ENCODE measurements at regions not wholly inside any gene's neighbourhood (a gene's known extent, or its start where the extent isn't known, plus 50 kb on each side); places are given as distances from the start of the nearest gene placed in this dataset.

- H3F3A ChIP-seq (ENCODE audit: low read length, unreplicated experiment), result no peaks in the 10 kb centered on the region
- no peaks in the 10 kb centered on the region for H3K9me3 ChIP-seq (ENCODE audit: low read length)
- TF ChIP-seq EZH2 (IDR thresholded peaks at IDR 0.05; ENCODE audit: low read length, unreplicated experiment) (no peak), CTCF (conservative IDR thresholded peaks at IDR 0.05; ENCODE audit: low read depth, low read length) (no peak), EZH2phosphoT487 (IDR thresholded peaks at IDR 0.05; ENCODE audit: borderline replicate concordance, low read length) (no peak)
- no peaks in the 10 kb centered on the region for H3K36me3 ChIP-seq (ENCODE audit: low read depth, low read length)
- no peaks in the 10 kb centered on the region for H3K79me2 ChIP-seq (ENCODE audit: low read length)
- H3K27ac ChIP-seq (ENCODE audit: low read length), result no peak overlapping the region
- intact Hi-C loops (cut with micrococcal nuclease), result loop anchor here (10.0 kb wide), 1 partner anchor 658 kb away; no protein-coding TSS in a partner anchor
- DNase-seq (no peak), ATAC-seq (no peak)
- no peaks in the 10 kb centered on the region for H3K27me3 ChIP-seq (ENCODE audit: low read length)
- H3K4me2 ChIP-seq (ENCODE audit: low read length), result no peak overlapping the region
- H3K9ac ChIP-seq (ENCODE audit: low read length), result no peak overlapping the region
- no peak overlapping the region for H2AFZ ChIP-seq (ENCODE audit: low read length)
- POLR2A ChIA-PET (ENCODE audit: unreplicated experiment), result no interaction called here
- no peak overlapping the region for H3K4me3 ChIP-seq (ENCODE audit: low read length)
- no peaks in the 10 kb centered on the region for H3K4me1 ChIP-seq (ENCODE audit: insufficient read depth, low read length)
- CTCF ChIA-PET, result no interaction called here
- H4K20me1 ChIP-seq (ENCODE audit: low read length), result no peaks in the 10 kb centered on the region
- BruUV-seq (replicated peaks), result no TSS peak
- no peaks in the 10 kb centered on the region for H3K9me2 ChIP-seq (replicated peaks; ENCODE audit: low read length)
Observed at GRCh38 chr4:85086721-85087120, 120.2 kb upstream of the WDFY3 start.

GRCh38 chr4:85092536-85092935 is 126.0 kb upstream of the WDFY3 start:
- CTCF ChIA-PET, result no interaction called here
- H3K27me3 ChIP-seq (ENCODE audit: low read length), result no peaks in the 10 kb centered on the region
- TF ChIP-seq EZH2phosphoT487 (IDR thresholded peaks at IDR 0.05; ENCODE audit: borderline replicate concordance, low read length) (no peak), CTCF (conservative IDR thresholded peaks at IDR 0.05; ENCODE audit: low read depth, low read length) (no peak), EZH2 (IDR thresholded peaks at IDR 0.05; ENCODE audit: low read length, unreplicated experiment) (no peak)
- H3K4me1 ChIP-seq (ENCODE audit: insufficient read depth, low read length), result no peaks in the 10 kb centered on the region
- H3K79me2 ChIP-seq (ENCODE audit: low read length), result no peaks in the 10 kb centered on the region
- no peaks in the 10 kb centered on the region for H3K36me3 ChIP-seq (ENCODE audit: low read depth, low read length)
- no peaks in the 10 kb centered on the region for H3F3A ChIP-seq (ENCODE audit: low read length, unreplicated experiment)
- intact Hi-C loops (cut with micrococcal nuclease), result no loop called here
- no peak for ATAC-seq
- no peaks in the 10 kb centered on the region for H3K9me2 ChIP-seq (replicated peaks; ENCODE audit: low read length)
- H2AFZ ChIP-seq (ENCODE audit: low read length), result no peak overlapping the region
- H3K27ac ChIP-seq (ENCODE audit: low read length), result no peak overlapping the region
- BruUV-seq (replicated peaks), result no TSS peak
- POLR2A ChIA-PET (ENCODE audit: unreplicated experiment), result no interaction called here
- no peaks in the 10 kb centered on the region for H3K9me3 ChIP-seq (ENCODE audit: low read length)
- H4K20me1 ChIP-seq (ENCODE audit: low read length), result no peaks in the 10 kb centered on the region
- H3K9ac ChIP-seq (ENCODE audit: low read length), result no peak overlapping the region
- no peak for DNase-seq
- H3K4me2 ChIP-seq (ENCODE audit: low read length), result no peak overlapping the region
- no peak overlapping the region for H3K4me3 ChIP-seq (ENCODE audit: low read length)

GRCh38 chr4:85092943-85093342 is 126.5 kb upstream of the WDFY3 start:
- Histone ChIP-seq H3K4me2 (ENCODE audit: low read length) (no peak overlapping the region), H3K27me3 (ENCODE audit: low read length) (no peaks in the 10 kb centered on the region), H3K79me2 (ENCODE audit: low read length) (no peaks in the 10 kb centered on the region), H3F3A (ENCODE audit: low read length, unreplicated experiment) (no peaks in the 10 kb centered on the region), H3K4me3 (ENCODE audit: low read length) (no peak overlapping the region), H3K9ac (ENCODE audit: low read length) (no peak overlapping the region), H4K20me1 (ENCODE audit: low read length) (no peaks in the 10 kb centered on the region), H3K27ac (ENCODE audit: low read length) (no peak overlapping the region), H3K36me3 (ENCODE audit: low read depth, low read length) (no peaks in the 10 kb centered on the region), H2AFZ (ENCODE audit: low read length) (no peak overlapping the region), H3K9me2 (replicated peaks; ENCODE audit: low read length) (no peaks in the 10 kb centered on the region), H3K4me1 (ENCODE audit: insufficient read depth, low read length) (no peaks in the 10 kb centered on the region), H3K9me3 (ENCODE audit: low read length) (no peaks in the 10 kb centered on the region)
- TF ChIP-seq EZH2phosphoT487 (IDR thresholded peaks at IDR 0.05; ENCODE audit: borderline replicate concordance, low read length) (no peak), EZH2 (IDR thresholded peaks at IDR 0.05; ENCODE audit: low read length, unreplicated experiment) (no peak), CTCF (conservative IDR thresholded peaks at IDR 0.05; ENCODE audit: low read depth, low read length) (no peak)
- ATAC-seq (no peak), DNase-seq (no peak)
- ChIA-PET CTCF (no interaction called here), POLR2A (ENCODE audit: unreplicated experiment) (no interaction called here)
- no TSS peak for BruUV-seq (replicated peaks)
- intact Hi-C loops (cut with micrococcal nuclease), result no loop called here
